SIG-M5 treated with dmso at 0.1 percent for 504 hours (cell line): ENCODE measurements at regions not wholly inside any gene's neighbourhood (a gene's known extent, or its start where the extent isn't known, plus 50 kb on each side); places are given as distances from the start of the nearest gene placed in this dataset.
A peak's percentile ranks its signal among the peaks of the same experiment; 100 is the strongest.

ENCODE experiments used
- DNase-seq: peaks from one replicate; lab custom pipeline; 2025; ENCODE audit not compliant: unreplicated experiment; lab: John Stamatoyannopoulos, UW

GRCh38 chr7:106423821-106424475 is 139.2 kb upstream of the NAMPT start:
- no peak for DNase-seq

GRCh38 chr7:106423111-106423510 is 138.3 kb upstream of the NAMPT start:
- DNase-seq, result no peak

DNA sequence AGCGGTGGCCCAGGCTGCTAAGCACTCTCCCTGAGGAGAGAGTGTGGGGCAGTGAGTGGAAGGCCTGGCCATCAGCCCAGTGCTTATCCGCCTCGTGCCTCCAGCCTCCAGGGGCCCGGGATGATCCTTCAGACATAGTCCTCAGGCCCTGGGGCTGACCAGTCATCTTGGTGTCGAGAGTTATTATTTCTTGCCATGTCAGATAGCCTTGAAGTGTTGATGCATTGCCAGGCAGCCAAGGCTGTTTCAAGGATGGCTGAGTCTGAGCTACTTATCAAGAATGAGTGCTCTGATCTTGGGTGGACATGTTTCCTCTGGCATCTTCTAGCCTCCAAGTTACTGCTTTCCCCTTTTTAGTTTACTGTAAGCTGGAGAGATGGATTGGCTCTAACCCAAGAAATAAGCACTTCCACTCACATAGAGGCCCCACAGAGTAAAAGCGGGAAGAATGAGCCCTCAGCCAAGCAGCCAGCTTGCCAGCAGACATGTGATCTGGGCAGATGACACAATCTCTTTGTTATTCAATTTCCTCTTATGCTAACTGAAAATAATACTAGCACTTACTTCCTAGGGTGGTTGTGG is 136.5 kb upstream of the NAMPT start:
- DNase-seq, result peak; percentile 70

DNA sequence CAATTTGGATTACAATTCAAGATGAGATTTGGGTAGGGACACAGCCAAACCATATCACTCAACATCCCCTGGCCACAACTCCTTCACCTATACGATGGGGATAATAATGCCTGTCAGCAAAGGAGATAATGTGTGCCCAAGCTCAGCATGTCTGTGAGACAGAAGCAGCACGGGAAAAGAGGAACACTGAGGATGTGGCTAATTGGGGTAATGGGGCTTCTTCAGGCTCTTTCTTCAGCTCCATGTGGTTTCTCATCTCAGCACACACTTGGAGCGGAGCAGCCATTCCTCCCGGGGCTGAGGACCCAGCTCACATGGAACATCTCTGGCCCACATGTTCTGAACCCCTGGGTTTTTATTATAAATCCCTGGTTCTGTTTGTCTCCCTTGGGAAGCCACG is 136.0 kb upstream of the NAMPT start:
- DNase-seq, result no peak

- no peak for DNase-seq
Observed at GRCh38 chr7:106420210-106420609, 135.4 kb upstream of the NAMPT start.

DNA sequence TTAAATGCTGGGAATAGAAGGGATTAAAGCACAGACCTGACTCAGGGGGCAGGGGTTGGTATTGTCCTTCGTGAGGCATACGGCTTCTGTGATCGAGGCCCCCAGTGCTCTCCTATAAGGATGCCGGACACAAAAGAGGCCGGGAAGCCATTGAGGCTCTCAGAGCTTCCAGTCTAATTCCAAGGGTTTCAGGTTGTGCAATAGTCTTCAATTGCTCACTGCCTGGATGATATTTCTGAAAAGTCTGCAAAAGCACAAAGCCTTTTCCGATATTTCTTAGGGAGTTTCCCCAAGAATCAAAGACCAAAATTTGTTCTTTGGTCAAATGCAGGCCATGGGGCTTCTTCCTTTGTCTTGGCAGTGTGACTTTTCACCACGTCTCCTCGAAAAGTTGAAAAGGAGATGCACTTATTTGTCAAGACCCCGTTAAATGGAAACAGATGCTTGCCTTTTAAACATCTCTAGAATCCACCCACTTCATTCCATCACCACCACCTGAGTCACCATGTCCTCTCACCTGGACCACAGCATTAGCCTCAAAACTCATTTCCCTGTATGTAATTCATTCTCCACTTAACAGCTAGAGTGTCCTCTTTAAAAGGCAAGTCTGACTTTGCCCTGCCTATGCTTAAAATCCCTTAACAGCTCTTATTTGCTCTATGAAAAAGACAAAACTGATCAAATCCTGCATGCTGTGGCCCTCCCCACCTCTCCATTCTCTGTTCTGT is 134.8 kb upstream of the NAMPT start:
- DNase-seq, result no peak

DNA sequence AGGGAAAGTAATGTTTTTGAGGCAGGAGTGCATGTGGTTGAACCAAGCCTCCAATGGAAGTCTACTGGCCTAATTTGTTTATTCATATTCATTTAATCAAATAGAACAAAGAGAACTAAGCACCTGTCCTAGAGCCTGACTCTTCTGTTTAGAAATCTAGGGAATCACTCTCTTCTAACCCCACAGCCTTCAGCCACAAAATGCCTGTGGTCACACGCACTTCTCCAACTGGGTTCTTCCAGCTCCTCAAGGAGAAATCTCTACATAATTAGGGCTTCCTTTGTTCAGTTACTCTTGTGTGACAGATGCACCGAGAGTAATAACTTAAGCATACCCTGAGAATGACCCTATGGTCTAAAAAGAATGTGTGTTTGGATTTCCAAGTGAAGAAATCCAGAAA is 133.7 kb upstream of the NAMPT start:
- no peak for DNase-seq

GRCh38 chr7:106418094-106418493 is 133.3 kb upstream of the NAMPT start:
- peak; percentile 87 for DNase-seq

DNA sequence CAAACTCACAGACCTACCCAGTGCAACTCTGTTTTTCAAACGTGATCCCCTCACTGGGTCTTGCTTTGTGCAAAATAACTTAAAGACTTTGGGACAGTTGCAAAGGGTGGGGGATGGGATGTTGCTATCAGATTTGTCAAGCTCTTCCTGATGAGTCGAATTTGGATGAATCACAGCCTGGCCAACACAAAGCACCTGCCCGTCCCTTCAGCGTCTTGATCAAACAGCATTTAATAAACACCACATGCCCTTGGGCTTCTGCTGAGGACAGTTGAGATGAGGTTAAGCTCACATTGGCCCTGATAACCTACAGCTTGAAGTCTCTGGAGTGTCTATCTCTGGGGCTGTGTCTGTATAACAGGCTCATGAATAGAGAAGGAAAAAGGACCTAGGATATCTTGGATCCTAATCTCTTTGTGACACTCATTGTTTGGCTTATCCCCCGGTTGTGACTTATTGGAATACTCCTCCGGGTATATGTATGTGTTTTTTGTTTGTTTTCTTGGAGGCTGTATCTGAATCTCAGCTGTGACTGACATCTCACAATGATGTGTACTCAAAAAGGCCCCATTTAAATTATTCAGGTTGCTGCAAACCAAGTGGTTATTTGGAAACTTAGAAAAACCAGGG is 132.6 kb upstream of the NAMPT start:
- no peak for DNase-seq

DNA sequence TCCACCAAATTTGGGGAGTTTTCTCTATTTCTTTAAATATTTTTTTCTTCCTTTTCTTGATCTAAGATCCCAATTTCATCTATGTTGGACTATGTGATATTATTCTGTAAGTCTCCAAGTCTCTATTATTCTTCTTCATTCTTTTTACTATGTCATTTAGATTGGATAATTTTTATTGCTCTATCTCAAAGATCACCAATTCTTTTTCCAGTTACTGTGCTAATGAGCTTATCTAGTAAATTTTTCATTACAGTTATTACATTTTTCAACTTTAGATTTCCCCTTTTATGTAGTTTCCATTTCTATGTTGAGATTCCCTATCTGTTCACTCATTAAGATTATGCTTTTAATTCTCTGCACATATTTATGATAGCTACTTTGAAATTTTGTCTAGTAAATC is 131.6 kb upstream of the NAMPT start:
- DNase-seq, result no peak

DNA sequence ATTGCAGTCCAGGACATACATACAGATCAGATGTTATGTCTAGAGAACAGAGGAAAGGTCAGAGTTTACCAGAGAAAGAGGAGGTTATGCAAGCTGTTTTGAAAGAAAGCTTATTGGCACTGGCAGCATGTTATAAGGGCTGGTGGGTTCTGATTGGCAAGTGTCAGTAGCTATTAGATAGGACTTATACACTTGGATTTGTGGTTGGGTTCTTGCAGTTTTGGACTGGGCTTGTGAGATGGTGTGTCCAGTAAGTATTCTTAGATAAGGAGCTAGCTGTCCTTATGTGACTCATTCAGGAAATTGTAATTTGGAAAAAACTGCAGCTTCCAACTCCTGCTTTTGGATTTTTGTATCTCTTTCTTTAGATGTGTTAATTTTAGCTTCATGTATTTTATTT is 130.7 kb upstream of the NAMPT start:
- no peak for DNase-seq

- DNase-seq, result no peak
Observed at GRCh38 chr7:106413446-106413845, 128.7 kb upstream of the NAMPT start.

DNA sequence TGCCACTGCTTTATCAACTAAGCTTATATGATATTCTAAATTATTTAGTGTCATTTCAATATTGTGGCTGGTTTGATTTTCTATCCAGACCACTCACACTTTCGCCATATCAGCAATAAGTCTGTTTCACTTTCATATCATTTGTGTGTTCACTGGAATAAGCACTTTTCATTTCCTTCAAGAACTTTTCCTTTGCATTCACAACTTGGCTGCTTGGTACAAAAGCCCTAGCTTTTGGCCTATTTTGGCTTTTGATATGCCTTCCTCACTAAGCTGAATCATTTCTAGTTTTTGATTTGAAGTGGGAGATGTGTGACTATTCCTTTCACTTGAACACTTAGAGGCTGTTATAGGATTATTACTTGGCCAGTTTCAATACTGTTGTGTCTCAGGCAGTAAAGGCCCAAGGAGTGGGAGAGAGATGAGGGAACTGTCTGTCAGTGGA is 120.9 kb upstream of the NAMPT start:
- no peak for DNase-seq

- no peak for DNase-seq
Observed at GRCh38 chr7:106402898-106403297, 118.1 kb upstream of the NAMPT start.

DNA sequence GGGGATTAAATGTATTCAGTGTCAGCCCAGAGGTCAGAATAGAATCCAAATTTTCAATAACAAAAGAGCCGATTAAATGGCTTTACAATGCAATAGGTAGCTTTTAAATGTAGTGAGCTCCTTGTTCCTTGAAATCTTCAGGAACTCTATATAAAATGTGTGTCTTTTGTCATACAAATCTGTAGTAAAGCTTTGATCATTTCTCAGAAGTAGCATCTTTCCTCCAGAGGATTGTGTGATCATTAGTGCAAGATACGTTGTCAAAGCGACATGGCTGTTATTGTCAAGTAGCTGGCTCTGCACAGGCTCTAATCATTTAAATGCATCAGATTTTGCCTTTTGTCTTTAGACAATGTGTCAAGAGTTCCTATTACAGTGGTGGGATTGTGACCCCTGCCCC is 116.1 kb upstream of the NAMPT start:
- DNase-seq, result no peak

DNA sequence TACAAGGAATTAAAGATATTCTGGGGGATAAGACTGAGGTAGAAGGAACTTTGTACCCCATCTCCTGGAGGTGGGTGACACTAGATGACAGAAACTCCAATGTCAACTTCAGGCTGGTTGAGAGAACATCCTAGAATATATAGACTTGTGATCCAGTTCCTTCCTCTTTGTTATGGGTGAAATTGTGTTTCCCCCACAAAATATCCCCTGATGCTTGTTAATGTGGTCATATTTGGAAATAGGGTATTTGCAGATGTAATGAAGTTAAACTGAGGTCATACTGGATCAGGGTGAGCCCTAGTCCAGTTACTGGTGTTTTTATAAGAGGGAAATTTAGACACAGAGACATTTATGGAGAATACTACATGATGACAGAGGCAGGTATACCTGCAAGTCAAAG is 114.0 kb upstream of the NAMPT start:
- DNase-seq, result no peak

- no peak for DNase-seq
Observed at GRCh38 chr7:106397994-106398393, 113.2 kb upstream of the NAMPT start.

GRCh38 chr7:106394526-106394925 is 109.7 kb upstream of the NAMPT start:
- no peak for DNase-seq

- DNase-seq, result no peak
Observed at GRCh38 chr7:106393564-106394251, 108.9 kb upstream of the NAMPT start.

- no peak for DNase-seq
Observed at GRCh38 chr7:106392590-106392989, 107.8 kb upstream of the NAMPT start.

DNA sequence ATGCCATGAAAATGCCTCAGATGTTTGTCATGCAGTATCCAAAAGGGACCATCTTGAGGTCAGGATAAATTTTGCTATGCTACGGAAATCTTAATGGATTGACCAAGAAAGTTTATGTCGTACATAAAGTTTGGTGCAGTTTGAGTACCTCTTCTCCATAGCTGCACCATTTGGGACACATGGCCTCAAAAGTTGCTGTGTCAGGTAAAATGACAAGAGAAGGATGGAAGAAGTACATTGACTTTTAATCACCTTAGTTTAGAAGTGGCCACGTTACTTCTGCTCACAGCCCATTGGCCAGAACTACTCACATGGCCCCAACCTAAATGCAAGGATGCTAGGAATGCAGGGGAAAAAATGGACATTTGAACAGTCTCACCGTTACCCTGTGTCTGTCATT is 107.4 kb upstream of the NAMPT start:
- no peak for DNase-seq
